ENCODE measurements at regions not wholly inside any gene's neighbourhood (a gene's known extent, or its start where the extent isn't known, plus 50 kb on each side); places are given as distances from the start of the nearest gene placed in this dataset.

DNA sequence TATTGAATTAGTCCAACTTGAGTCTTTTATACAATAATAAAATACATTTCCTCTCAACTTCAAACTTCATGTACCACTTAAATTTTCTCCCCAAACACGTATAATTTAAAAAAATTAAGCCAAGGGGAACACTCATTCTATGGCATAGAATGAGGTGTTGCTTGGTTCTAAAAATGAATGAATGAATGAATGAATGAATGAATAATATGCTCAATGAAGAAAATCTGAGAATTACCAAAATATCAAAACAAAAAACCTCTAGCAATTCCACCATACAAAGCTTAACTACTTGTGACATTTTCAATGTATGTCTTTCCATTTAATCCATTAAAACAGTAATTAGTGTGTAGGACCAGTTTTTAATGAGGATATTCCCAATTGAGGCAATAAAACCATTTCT, 62.7 kb upstream of the PLAC8 start:
- no peak for DNase-seq (ENCODE audit: low read depth)
- TF ChIP-seq MYC (IDR thresholded peaks at IDR 0.05; ENCODE audit: low read depth, low read length) (no peak), MAX (IDR thresholded peaks at IDR 0.05; ENCODE audit: low read depth, low read length) (no peak), POLR2A (IDR thresholded peaks at IDR 0.05; ENCODE audit: extremely low read depth, insufficient read length) (no peak), CTCF (IDR thresholded peaks at IDR 0.05; ENCODE audit: low read depth, low read length) (no peak)
- H3K4me3 ChIP-seq (ENCODE audit: low read depth, low read length) = no peak overlapping the region

DNA sequence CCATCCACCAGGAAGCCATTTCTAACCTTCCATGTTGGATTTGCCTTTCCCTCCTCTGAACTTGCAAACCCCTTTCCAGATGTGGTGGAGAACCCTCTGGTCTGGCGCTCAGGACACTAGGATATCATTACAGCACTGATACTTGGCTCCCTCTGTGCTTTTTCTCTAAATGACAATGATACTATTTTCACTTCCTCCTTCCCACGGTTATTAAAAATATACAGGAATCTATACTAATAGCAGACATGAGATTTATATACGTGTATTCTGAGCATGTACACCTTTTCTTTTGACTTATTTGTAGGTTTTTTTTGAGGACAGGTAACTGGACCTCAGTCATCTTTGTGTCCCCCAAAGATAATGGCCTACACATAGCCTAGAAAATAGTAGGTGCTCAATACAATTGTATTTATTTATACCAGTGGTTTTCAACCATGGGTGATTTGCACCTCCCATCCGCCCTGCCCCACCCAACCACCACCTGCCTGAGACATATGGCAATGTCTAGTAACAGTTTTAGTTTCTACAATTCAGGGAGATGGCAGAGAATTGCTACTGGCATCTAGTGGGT, 60.4 kb upstream of the PLAC8 start:
- H3K4me3 ChIP-seq (ENCODE audit: low read depth, low read length) = no peak overlapping the region
- TF ChIP-seq MYC (IDR thresholded peaks at IDR 0.05; ENCODE audit: low read depth, low read length) = no peak
- TF ChIP-seq POLR2A (IDR thresholded peaks at IDR 0.05; ENCODE audit: extremely low read depth, insufficient read length) = no peak
- no peak for DNase-seq (ENCODE audit: low read depth)

DNA sequence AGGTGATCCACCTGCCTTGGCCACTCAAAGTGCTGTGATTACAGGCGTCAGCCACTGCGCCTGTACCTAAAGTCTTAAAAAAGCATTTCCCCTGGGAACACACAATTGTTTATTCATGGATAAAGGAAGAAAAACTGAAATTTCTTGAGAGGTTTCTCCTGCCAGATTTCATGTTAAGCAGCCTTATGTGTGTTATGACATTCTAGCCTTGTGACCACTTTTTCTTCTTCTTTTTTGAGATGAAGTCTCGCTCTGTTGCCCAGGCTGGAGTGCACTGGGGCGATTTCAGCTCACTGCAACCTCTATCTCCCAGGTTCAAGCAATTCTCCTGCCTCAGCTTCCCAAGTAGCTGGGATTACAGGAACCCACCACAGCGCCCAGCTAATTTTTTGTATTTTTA, 57.8 kb upstream of the PLAC8 start:
- H3K4me3 ChIP-seq (ENCODE audit: low read depth, low read length) = no peak overlapping the region
- TF ChIP-seq CTCF (IDR thresholded peaks at IDR 0.05; ENCODE audit: low read depth, low read length) (no peak), MYC (IDR thresholded peaks at IDR 0.05; ENCODE audit: low read depth, low read length) (no peak), POLR2A (IDR thresholded peaks at IDR 0.05; ENCODE audit: extremely low read depth, insufficient read length) (no peak), MAX (IDR thresholded peaks at IDR 0.05; ENCODE audit: low read depth, low read length) (no peak)
- no peak for DNase-seq (ENCODE audit: low read depth)

- no peak for TF ChIP-seq POLR2A (IDR thresholded peaks at IDR 0.05; ENCODE audit: extremely low read depth, insufficient read length)
- peak; percentile 32 for DNase-seq (ENCODE audit: low read depth)
- no peak overlapping the region for H3K4me3 ChIP-seq (ENCODE audit: low read depth, low read length)
Measured at GRCh38 chr4:83171436-83172039, 57.0 kb upstream of the PLAC8 start.

DNA sequence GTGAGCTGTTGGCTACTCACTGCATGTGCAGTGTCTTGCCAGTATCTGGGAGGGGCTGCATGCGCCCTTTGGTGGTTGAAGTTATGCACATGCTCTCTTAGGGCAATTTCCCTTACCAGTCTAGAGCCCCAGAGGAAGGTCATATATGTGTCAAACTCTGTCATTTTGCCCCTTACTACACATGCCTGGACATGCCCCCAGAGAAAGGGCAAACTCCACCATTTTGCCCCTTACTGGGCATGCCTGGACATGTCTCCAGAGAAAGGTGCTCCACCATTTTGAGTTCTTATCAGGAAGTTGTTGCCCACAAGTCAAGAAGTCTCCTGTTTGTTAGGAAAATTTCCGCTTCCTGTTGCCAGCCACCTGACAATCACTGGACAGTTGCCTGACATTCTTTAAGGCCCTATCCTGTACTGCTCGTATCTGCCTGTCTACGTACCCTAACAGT, 56.4 kb upstream of the PLAC8 start:
- no peak for DNase-seq (ENCODE audit: low read depth)
- no peak overlapping the region for H3K4me3 ChIP-seq (ENCODE audit: low read depth, low read length)
- TF ChIP-seq MYC (IDR thresholded peaks at IDR 0.05; ENCODE audit: low read depth, low read length) = no peak
- TF ChIP-seq MAX (IDR thresholded peaks at IDR 0.05; ENCODE audit: low read depth, low read length) = no peak
- no peak for TF ChIP-seq CTCF (IDR thresholded peaks at IDR 0.05; ENCODE audit: low read depth, low read length)
- no peak for TF ChIP-seq POLR2A (IDR thresholded peaks at IDR 0.05; ENCODE audit: extremely low read depth, insufficient read length)

All from NB4 (cell line).